Keratinocyte (primary cell): ENCODE measurements at regions not wholly inside any gene's neighbourhood (a gene's known extent, or its start where the extent isn't known, plus 50 kb on each side); places are given as distances from the start of the nearest gene placed in this dataset.

Source experiments
- CTCF ChIP-seq, 3 experiments: IDR thresholded peaks in 1 of 3; conservative IDR thresholded peaks in 1 of 3; optimal IDR thresholded peaks in 1 of 3; 2 replicates in 2 of 3; 3 replicates in 1 of 3; pipeline versions ENCODE3 to v1.5.1; 2011; ENCODE audit warnings: low read length in 3 of 3, mild to moderate bottlenecking in 3 of 3, moderate library complexity in 2 of 3, control low read depth in 1 of 3, inconsistent platforms in 1 of 3; ENCODE audit not compliant: insufficient read depth in 2 of 3; ENCODE audit errors: extremely low read depth in 1 of 3
- EZH2 ChIP-seq: IDR thresholded peaks from one replicate; pipeline ENCODE4 v1.6.1; 2012; ENCODE audit warnings: inconsistent platforms, mild to moderate bottlenecking, low read length, moderate library complexity

GRCh38 chr3:163129287-163129686 is 1632.7 kb downstream of the OTOL1 start:
- TF ChIP-seq CTCF (optimal IDR thresholded peaks at IDR 0.05 in 1 of 3, IDR thresholded peaks at IDR 0.05 in 1 of 3, conservative IDR thresholded peaks at IDR 0.05 in 1 of 3; ENCODE audit: extremely low read depth in 1 of 3, insufficient read depth in 2 of 3, low read length in 3 of 3) (no peak), EZH2 (no peak)
